SH-SY5Y (cell line): ENCODE measurements at regions not wholly inside any gene's neighbourhood (a gene's known extent, or its start where the extent isn't known, plus 50 kb on each side); places are given as distances from the start of the nearest gene placed in this dataset.

Experiments
- GATA2 ChIP-seq: IDR thresholded peaks from 2 replicates; pipeline ENCODE4 v1.6.1; 2011; ENCODE audit warnings: mild to moderate bottlenecking, low read depth, low read length
- GATA3 ChIP-seq: IDR thresholded peaks from 2 replicates; pipeline ENCODE4 v1.6.1; 2011; ENCODE audit warnings: low read depth, mild to moderate bottlenecking, low read length, moderate library complexity

- TF ChIP-seq GATA2 (no peak), GATA3 (no peak)
Measured at GRCh38 chr10:47207894-47208469, 92.0 kb upstream of the GDF10 start.
